GM12891 (cell line): ENCODE measurements at regions not wholly inside any gene's neighbourhood (a gene's known extent, or its start where the extent isn't known, plus 50 kb on each side); places are given as distances from the start of the nearest gene placed in this dataset.

Experiments
- DNase-seq: peaks from one replicate; pipeline ENCODE4 v3.0.0; 2011; ENCODE audit warnings: low spot score; ENCODE audit not compliant: insufficient read length
- FAIRE-seq: peaks from 2 replicates; lab custom pipeline; 2011; peaks lifted over from hg19 to GRCh38; lab: Jason Lieb, UNC
- PAX5 ChIP-seq: IDR thresholded peaks from 2 replicates; pipeline ENCODE4 v1.6.1; 2011; ENCODE audit warnings: low read length, moderate library complexity, mild to moderate bottlenecking; ENCODE audit not compliant: insufficient read depth, severe bottlenecking
- POLR2A ChIP-seq: IDR thresholded peaks from 2 replicates; pipeline ENCODE4 v1.6.1; 2011; ENCODE audit warnings: low read depth, low read length, control low read depth
- POLR2AphosphoS5 ChIP-seq: IDR thresholded peaks from 2 replicates; pipeline ENCODE4 v1.6.1; 2011; ENCODE audit warnings: low read depth, low read length, control low read depth
- POU2F2 ChIP-seq: IDR thresholded peaks from 2 replicates; pipeline ENCODE4 v1.6.1; 2011; ENCODE audit warnings: low read depth, mild to moderate bottlenecking, control low read depth, low read length, moderate library complexity
- SPI1 ChIP-seq: IDR thresholded peaks from 2 replicates; pipeline ENCODE4 v1.6.1; 2011; ENCODE audit warnings: low read depth, low read length, control low read depth
- TAF1 ChIP-seq: IDR thresholded peaks from 2 replicates; pipeline ENCODE4 v1.6.1; 2011; ENCODE audit warnings: low read depth, low read length, control low read depth

- no peak for FAIRE-seq
- no peak for DNase-seq
- TF ChIP-seq POLR2AphosphoS5 (no peak), POU2F2 (no peak), PAX5 (no peak)
Observed at GRCh38 chr6:170483413-170483812, 69.7 kb downstream of the PSMB1 start.

GRCh38 chr6:170480050-170480692 lies 72.9 kb downstream of the PSMB1 start:
- no peak for FAIRE-seq
- no peak for DNase-seq

GRCh38 chr6:170476360-170476759 lies 76.7 kb downstream of the PSMB1 start:
- no peak for TF ChIP-seq POLR2AphosphoS5
- TF ChIP-seq SPI1, result peak; percentile 68
- no peak for FAIRE-seq
- no peak for DNase-seq

More at GRCh38 chr6:170480050-170480692, 72.9 kb downstream of the PSMB1 start:
- TF ChIP-seq PAX5 (no peak), POLR2AphosphoS5 (no peak), POU2F2 (no peak), POLR2A (no peak), TAF1 (no peak), SPI1 (no peak)

- TF ChIP-seq POU2F2 (no peak), POLR2A (no peak), PAX5 (no peak), TAF1 (no peak), POLR2AphosphoS5 (no peak), SPI1 (no peak)
- DNase-seq, result no peak
- FAIRE-seq, result no peak
Observed at GRCh38 chr6:170475118-170475517, 78.0 kb downstream of the PSMB1 start.

GRCh38 chr6:170473801-170474200 lies 79.3 kb downstream of the PSMB1 start:
- DNase-seq (no peak), FAIRE-seq (no peak)
- TF ChIP-seq SPI1, result no peak
- TF ChIP-seq POLR2AphosphoS5, result no peak
- no peak for TF ChIP-seq PAX5
- TF ChIP-seq TAF1, result no peak
- no peak for TF ChIP-seq POLR2A
- TF ChIP-seq POU2F2, result no peak

GRCh38 chr6:170473301-170473717 lies 79.8 kb downstream of the PSMB1 start:
- DNase-seq, result no peak
- TF ChIP-seq POLR2A (no peak), POU2F2 (no peak), PAX5 (no peak), SPI1 (no peak), POLR2AphosphoS5 (no peak), TAF1 (no peak)
- FAIRE-seq, result no peak

GRCh38 chr6:170471491-170471890 lies 81.6 kb downstream of the PSMB1 start:
- DNase-seq (no peak), FAIRE-seq (no peak)
- TF ChIP-seq POLR2A, result no peak
- no peak for TF ChIP-seq POLR2AphosphoS5
- TF ChIP-seq SPI1, result no peak

- no peak for TF ChIP-seq PAX5
- no peak for TF ChIP-seq POLR2A
- no peak for TF ChIP-seq POLR2AphosphoS5
- TF ChIP-seq POU2F2, result no peak
- TF ChIP-seq SPI1, result no peak
- TF ChIP-seq TAF1, result no peak
- no peak for FAIRE-seq
- no peak for DNase-seq
Observed at GRCh38 chr6:170470734-170471133, 82.4 kb downstream of the PSMB1 start.

GRCh38 chr6:170464524-170464979 lies 88.6 kb downstream of the PSMB1 start:
- peak; percentile 20 for FAIRE-seq
- no peak for TF ChIP-seq POLR2A
- TF ChIP-seq SPI1, result no peak
- TF ChIP-seq POU2F2, result no peak
- TF ChIP-seq POLR2AphosphoS5, result no peak
- TF ChIP-seq TAF1, result no peak
- TF ChIP-seq PAX5, result no peak
- DNase-seq, result no peak

- DNase-seq (no peak), FAIRE-seq (no peak)
- TF ChIP-seq PAX5 (no peak), SPI1 (no peak), POLR2A (no peak), POLR2AphosphoS5 (no peak), POU2F2 (no peak), TAF1 (no peak)
Observed at GRCh38 chr6:170464080-170464479, 89.0 kb downstream of the PSMB1 start.
